Astrocyte (in vitro differentiated cells and primary cell): ENCODE measurements at regions not wholly inside any gene's neighbourhood (a gene's known extent, or its start where the extent isn't known, plus 50 kb on each side); places are given as distances from the start of the nearest gene placed in this dataset.

Source experiments
- DNase-seq: peaks from one replicate; pipeline ENCODE4 v3.0.0-alpha.2; 2010; ENCODE audit warnings: low read depth
- FAIRE-seq: peaks from 2 replicates; lab custom pipeline; 2011; peaks lifted over from hg19 to GRCh38; lab: Jason Lieb, UNC
- H2AFZ ChIP-seq: 2 replicates; pipeline ENCODE4 v1.6.0; 2012; ENCODE audit warnings: low read depth, low read length, inconsistent platforms
- H3K27ac ChIP-seq: 2 replicates; pipeline ENCODE4 v1.5.1; 2011; ENCODE audit warnings: low read depth, low read length, inconsistent platforms
- H3K27me3 ChIP-seq: 2 replicates; pipeline ENCODE4 v1.6.0; 2011; ENCODE audit warnings: low read length, inconsistent platforms; ENCODE audit not compliant: insufficient read depth
- H3K36me3 ChIP-seq: 2 replicates; pipeline ENCODE4 v1.5.1; 2011; ENCODE audit warnings: low read length, inconsistent platforms; ENCODE audit not compliant: insufficient read depth
- H3K4me1 ChIP-seq: 2 replicates; pipeline ENCODE4 v1.5.1; 2011; ENCODE audit warnings: low read length, inconsistent platforms; ENCODE audit not compliant: insufficient read depth
- H3K4me2 ChIP-seq: 2 replicates; pipeline ENCODE4 v1.6.0; 2012; ENCODE audit warnings: low read length, inconsistent platforms
- H3K4me3 ChIP-seq: 2 replicates; pipeline ENCODE4 v1.5.1; 2011; ENCODE audit warnings: low read depth, mild to moderate bottlenecking, low read length, inconsistent platforms; ENCODE audit not compliant: insufficient read depth
- H3K79me2 ChIP-seq: 2 replicates; pipeline ENCODE4 v1.6.0; 2012; ENCODE audit warnings: mild to moderate bottlenecking, low read length, inconsistent platforms; ENCODE audit not compliant: insufficient read depth
- H3K9ac ChIP-seq: 2 replicates; pipeline ENCODE4 v1.6.0; 2012; ENCODE audit warnings: mild to moderate bottlenecking, low read length, inconsistent platforms
- H3K9me3 ChIP-seq: 2 replicates; pipeline ENCODE4 v1.5.1; 2012; ENCODE audit warnings: low read depth, mild to moderate bottlenecking, low read length, inconsistent platforms; ENCODE audit not compliant: insufficient read depth
- H4K20me1 ChIP-seq: 2 replicates; pipeline ENCODE4 v1.6.0; 2012; ENCODE audit warnings: low read length, inconsistent platforms; ENCODE audit not compliant: insufficient read depth
- H3K27ac Mint-ChIP-seq: one replicate; pipeline ENCODE4 v1.8.0; 2021; ENCODE audit warnings: mild to moderate bottlenecking, mixed read lengths; ENCODE audit not compliant: unreplicated experiment
- H3K27me3 Mint-ChIP-seq: one replicate; pipeline ENCODE4 v1.8.0; 2021; ENCODE audit warnings: low read depth, mixed read lengths; ENCODE audit not compliant: unreplicated experiment
- H3K36me3 Mint-ChIP-seq: one replicate; pipeline ENCODE4 v1.8.0; 2021; ENCODE audit warnings: low read depth, mixed read lengths; ENCODE audit not compliant: unreplicated experiment
- H3K4me1 Mint-ChIP-seq: one replicate; pipeline ENCODE4 v1.8.0; 2021; ENCODE audit warnings: low read depth, mixed read lengths; ENCODE audit not compliant: unreplicated experiment
- H3K4me3 Mint-ChIP-seq: one replicate; pipeline ENCODE4 v1.8.0; 2021; ENCODE audit warnings: mild to moderate bottlenecking, moderate library complexity, mixed read lengths; ENCODE audit not compliant: unreplicated experiment
- H3K9me3 Mint-ChIP-seq: one replicate; pipeline ENCODE4 v1.8.0; 2021; ENCODE audit warnings: mild to moderate bottlenecking, mixed read lengths; ENCODE audit not compliant: unreplicated experiment
- CTCF ChIP-seq: IDR thresholded peaks from 2 replicates; pipeline ENCODE4 v1.5.1; 2011; ENCODE audit warnings: low read depth, mild to moderate bottlenecking, inconsistent platforms, low read length, moderate library complexity; ENCODE audit not compliant: insufficient read depth
- EZH2 ChIP-seq: IDR thresholded peaks from 2 replicates; pipeline ENCODE4 v1.6.1; 2012; ENCODE audit warnings: mild to moderate bottlenecking, low read length, inconsistent platforms; ENCODE audit not compliant: insufficient read depth

- H3K4me1 Mint-ChIP-seq = no peaks in the 10 kb centered on the region
- H3K36me3 Mint-ChIP-seq = no peaks in the 10 kb centered on the region
- Histone ChIP-seq H4K20me1 (no peaks in the 10 kb centered on the region), H3K36me3 (no peaks in the 10 kb centered on the region), H3K9me3 (no peaks in the 10 kb centered on the region), H3K4me1 (no peaks in the 10 kb centered on the region), H2AFZ (no peak overlapping the region), H3K27me3 (no peaks in the 10 kb centered on the region), H3K27ac (no peak overlapping the region), H3K4me2 (no peak overlapping the region), H3K79me2 (no peaks in the 10 kb centered on the region), H3K9ac (no peak overlapping the region), H3K4me3 (no peak overlapping the region)
- DNase-seq (no peak), FAIRE-seq (no peak)
- no peaks in the 10 kb centered on the region for H3K9me3 Mint-ChIP-seq
- TF ChIP-seq CTCF (no peak), EZH2 (no peak)
- no peaks in the 10 kb centered on the region for H3K27me3 Mint-ChIP-seq
- H3K27ac Mint-ChIP-seq = no peak overlapping the region
- no peak overlapping the region for H3K4me3 Mint-ChIP-seq
These were observed 339.7 kb downstream of the CGGBP1 start for GRCh38 chr3:87719060-87719459.

- Histone ChIP-seq H4K20me1 (no peaks in the 10 kb centered on the region), H3K4me3 (no peak overlapping the region), H2AFZ (no peak overlapping the region), H3K9me3 (no peaks in the 10 kb centered on the region), H3K4me2 (no peak overlapping the region), H3K27me3 (no peaks in the 10 kb centered on the region), H3K4me1 (no peaks in the 10 kb centered on the region), H3K27ac (no peak overlapping the region), H3K9ac (no peak overlapping the region), H3K36me3 (no peaks in the 10 kb centered on the region), H3K79me2 (no peaks in the 10 kb centered on the region)
- DNase-seq (no peak), FAIRE-seq (no peak)
- Mint-ChIP-seq H3K9me3 (peaks cover 1% of the 10 kb centered on the region), H3K27me3 (no peaks in the 10 kb centered on the region), H3K27ac (no peak overlapping the region), H3K36me3 (no peaks in the 10 kb centered on the region), H3K4me3 (no peak overlapping the region), H3K4me1 (no peaks in the 10 kb centered on the region)
- TF ChIP-seq CTCF (no peak), EZH2 (no peak)
These were observed 348.3 kb downstream of the CGGBP1 start for GRCh38 chr3:87710511-87710910.

GRCh38 chr3:87710028-87710427 lies 348.8 kb downstream of the CGGBP1 start:
- DNase-seq (no peak), FAIRE-seq (no peak)
- Histone ChIP-seq H3K27ac (no peak overlapping the region), H3K9ac (no peak overlapping the region), H3K4me2 (no peak overlapping the region), H2AFZ (no peak overlapping the region), H3K36me3 (no peaks in the 10 kb centered on the region), H3K9me3 (no peaks in the 10 kb centered on the region), H4K20me1 (no peaks in the 10 kb centered on the region), H3K79me2 (no peaks in the 10 kb centered on the region), H3K27me3 (no peaks in the 10 kb centered on the region), H3K4me3 (no peak overlapping the region), H3K4me1 (no peaks in the 10 kb centered on the region)
- H3K4me1 Mint-ChIP-seq = no peaks in the 10 kb centered on the region
- no peak overlapping the region for H3K4me3 Mint-ChIP-seq
- H3K27me3 Mint-ChIP-seq = no peaks in the 10 kb centered on the region
- no peak for TF ChIP-seq EZH2
- TF ChIP-seq CTCF = no peak
- peaks cover 1% of the 10 kb centered on the region for H3K9me3 Mint-ChIP-seq
- no peak overlapping the region for H3K27ac Mint-ChIP-seq
- H3K36me3 Mint-ChIP-seq = no peaks in the 10 kb centered on the region
